NCI-H82 treated with DMSO at 0.1 percent for 48 hours (cell line): ENCODE measurements at regions not wholly inside any gene's neighbourhood (a gene's known extent, or its start where the extent isn't known, plus 50 kb on each side); places are given as distances from the start of the nearest gene placed in this dataset.
"Not testable (repeated sequence)": the region's sequence is repeated elsewhere in the genome, so short reads cannot be mapped to it uniquely, and the experiment has no call there.

Source experiments
- DNase-seq: peaks from one replicate; lab custom pipeline; 2025; ENCODE audit not compliant: unreplicated experiment; lab: John Stamatoyannopoulos, UW

DNA sequence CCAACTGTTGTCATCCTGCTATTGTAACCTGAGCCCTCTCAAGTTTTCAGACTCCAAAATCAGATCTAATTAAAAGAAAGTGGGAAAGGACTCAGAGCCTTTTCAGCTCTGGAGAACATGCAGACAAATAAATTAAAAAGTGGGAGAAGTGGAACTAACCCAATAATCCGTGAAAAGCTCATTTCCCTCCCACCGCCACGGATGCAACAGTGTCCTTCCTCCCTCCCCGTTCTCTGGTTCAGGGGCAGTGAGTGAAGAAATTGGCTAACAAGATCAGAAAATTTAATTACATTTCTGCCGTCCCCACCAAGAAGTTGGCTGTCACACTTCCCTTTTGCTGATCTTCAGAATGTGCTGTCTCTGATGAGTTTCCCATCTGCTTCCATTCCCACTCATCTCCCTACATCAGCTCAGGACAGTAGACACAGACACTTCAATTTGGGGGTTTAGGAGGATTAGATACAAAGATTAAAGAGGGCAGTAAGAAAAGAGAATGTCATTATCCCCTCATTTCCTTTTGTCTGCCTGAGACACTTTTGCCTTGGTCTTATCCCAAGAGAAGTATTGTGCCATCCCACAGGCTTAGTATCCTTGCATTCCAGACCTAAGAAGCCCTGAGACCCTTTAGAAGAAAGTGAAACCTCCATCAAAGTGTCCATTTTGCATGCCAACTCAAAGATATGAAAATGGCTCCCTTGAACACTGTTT is 335.7 kb upstream of the PPP2R3A start:
- peak; percentile 53 for DNase-seq

GRCh38 chr3:135632556-135633065 is 332.9 kb upstream of the PPP2R3A start:
- DNase-seq, result no peak

- peak; percentile 15 for DNase-seq
Measured at GRCh38 chr3:135633078-135633477, 332.4 kb upstream of the PPP2R3A start.

DNA sequence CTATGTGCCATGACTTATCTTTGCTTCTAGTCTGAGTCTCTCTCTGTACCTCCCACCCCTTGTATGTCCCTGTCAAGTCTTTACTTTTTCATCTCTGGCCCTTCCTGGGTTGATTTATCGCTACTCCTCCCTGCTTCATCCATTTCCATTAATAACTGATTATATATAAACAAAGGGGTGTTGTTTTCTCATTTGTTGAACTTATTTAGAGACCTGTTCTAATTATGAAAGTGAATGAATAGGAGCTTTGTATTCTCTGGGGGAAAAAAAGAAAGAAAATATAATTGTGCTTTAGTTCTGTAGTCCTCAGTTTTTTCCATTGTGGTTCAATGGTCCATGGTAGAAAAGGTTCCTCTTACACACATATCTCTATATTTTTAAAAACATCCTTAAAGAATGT is 328.9 kb upstream of the PPP2R3A start:
- DNase-seq, result no peak

GRCh38 chr3:135637013-135637412 is 328.5 kb upstream of the PPP2R3A start:
- no peak for DNase-seq

GRCh38 chr3:135641761-135642160 is 323.8 kb upstream of the PPP2R3A start:
- no peak for DNase-seq

DNA sequence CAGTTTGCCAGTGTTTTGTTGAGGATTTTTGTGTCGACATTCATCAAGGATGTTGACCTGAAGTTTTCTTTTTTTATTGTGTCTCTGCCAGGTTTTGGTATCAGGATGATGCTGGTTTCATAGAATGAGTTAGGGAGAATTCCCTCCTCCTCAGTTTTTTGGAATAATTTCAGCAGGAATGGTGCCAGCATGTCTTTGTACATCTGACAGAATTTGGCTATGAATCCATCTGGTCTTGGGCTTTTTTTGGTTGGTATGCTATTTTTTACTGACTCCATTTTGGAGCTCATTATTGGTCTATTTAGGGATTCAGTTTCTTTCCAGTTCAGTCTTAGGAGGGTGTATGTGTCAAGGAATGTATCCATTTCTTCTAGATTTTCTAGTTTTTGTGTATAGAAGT is 320.0 kb upstream of the PPP2R3A start:
- no peak for DNase-seq

DNA sequence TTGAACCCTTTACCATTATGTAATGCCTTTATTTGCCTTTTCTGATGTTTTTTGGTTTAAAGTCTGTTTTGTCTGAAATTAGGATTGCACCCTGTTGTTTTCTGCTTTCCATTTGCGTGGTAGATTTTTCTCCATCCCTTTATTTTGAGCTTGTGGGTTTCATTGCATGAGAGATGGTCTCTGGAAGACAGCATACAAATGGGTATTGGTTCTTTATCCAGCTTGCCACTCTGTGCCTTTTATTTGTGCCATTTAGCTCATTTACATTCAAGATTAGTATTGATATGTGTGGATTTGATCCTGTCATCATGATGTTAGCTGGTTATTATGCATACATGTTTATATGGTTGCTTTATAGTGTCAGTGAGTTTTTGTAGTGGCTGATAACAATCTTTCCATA is 318.7 kb upstream of the PPP2R3A start:
- no peak for DNase-seq

GRCh38 chr3:135649361-135649760 is 316.2 kb upstream of the PPP2R3A start:
- no peak for DNase-seq

- DNase-seq, result no peak
Measured at GRCh38 chr3:135650309-135650708, 315.2 kb upstream of the PPP2R3A start.

DNA sequence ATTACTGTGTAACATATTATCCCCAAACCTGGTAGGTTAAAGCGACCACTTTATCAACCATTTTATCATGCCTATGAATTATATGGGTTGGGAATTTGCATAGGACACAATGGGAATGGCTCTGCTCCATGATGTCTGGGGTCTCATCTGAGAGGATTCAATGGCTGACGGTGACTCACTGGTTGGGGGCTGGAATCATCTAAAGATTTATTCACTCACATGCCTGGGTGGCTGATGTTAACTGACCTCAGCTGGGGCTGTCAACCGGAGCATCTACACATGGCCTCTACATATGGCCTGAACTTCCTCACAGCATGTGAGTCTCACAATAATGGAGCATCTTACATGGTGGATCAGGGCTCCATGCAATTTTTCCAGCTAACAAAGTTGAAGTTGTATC is 313.1 kb upstream of the PPP2R3A start:
- no peak for DNase-seq

DNA sequence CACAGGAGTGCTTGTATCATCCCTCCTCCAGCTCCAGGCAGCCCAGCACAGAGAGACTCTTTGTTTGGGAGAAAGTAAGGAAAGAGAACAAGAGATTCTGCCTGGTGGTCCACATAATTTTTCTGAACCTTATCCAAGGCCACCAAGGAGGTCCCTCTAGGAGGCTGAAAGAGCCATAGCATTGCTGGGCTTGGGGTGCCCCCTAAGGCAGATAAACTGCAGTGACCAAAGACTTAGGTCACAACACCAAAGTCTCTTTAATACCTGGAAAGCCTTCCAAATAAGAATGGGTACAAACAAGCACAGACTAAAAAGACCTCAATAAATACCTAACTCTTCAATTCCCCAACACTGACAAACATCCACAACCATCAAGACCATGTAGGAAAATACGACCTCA is 310.2 kb upstream of the PPP2R3A start:
- DNase-seq, result no peak

DNA sequence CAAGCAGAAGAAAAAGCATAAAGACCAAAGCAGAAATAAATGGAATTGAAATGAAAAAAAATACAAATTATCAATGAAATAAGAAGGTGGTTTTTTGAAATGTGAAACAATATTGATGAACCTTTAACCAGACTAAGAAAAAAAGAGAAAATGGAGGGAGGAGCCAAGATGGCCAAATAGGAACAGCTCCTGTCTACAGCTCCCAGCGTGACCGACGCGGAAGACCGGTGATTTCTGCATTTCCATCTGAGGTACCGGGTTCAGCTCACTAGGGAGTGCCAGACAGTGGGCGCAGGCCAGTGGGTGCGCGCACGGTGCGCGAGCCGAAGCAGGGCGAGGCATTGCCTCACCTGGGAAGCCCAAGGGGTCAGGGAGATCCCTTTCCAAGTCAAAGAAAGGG is 307.1 kb upstream of the PPP2R3A start:
- DNase-seq, result not testable (repeated sequence)

- no peak for DNase-seq
Measured at GRCh38 chr3:135667061-135667460, 298.5 kb upstream of the PPP2R3A start.

GRCh38 chr3:135674508-135674907 is 291.0 kb upstream of the PPP2R3A start:
- DNase-seq, result no peak

GRCh38 chr3:135678386-135678785 is 287.1 kb upstream of the PPP2R3A start:
- no peak for DNase-seq

- no peak for DNase-seq
Measured at GRCh38 chr3:135688003-135688402, 277.5 kb upstream of the PPP2R3A start.

DNA sequence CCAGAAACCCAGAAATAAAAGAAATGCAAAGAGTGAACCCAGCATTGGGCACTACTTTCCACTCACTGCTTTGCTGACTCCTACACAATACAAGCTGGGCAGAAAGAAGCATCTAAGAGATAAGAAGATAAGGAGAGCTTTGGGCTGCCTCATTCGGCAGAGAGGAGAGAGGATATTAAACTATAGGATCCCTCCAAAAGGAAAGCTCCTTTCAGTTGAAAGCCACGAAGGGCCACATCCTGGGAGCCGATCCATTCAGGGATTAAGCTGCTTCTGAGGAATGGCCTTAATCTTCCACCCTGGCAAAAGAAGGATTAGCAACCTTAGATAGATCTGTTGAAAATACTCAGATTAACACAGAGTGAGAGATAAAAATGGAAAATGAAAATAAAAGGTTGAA is 274.9 kb upstream of the PPP2R3A start:
- peak; percentile 1 for DNase-seq

DNA sequence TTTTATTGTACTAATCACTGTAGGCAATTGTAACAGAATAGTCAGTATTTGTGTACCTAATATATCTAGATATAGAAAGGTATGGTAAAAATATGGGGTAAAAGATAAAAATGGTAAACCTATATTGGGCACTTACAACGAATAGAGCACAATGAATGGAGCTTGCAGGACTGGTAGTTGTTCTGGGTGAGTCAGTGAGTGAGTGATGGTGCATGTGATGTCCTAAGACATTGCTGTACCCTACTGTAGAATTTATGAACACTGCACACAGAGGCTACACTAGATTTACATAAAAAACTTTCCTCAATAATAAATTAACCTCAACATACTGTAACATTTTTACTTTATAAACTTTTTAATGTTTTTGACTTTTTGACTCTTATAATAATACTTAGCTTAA is 274.3 kb upstream of the PPP2R3A start:
- DNase-seq, result no peak

DNA sequence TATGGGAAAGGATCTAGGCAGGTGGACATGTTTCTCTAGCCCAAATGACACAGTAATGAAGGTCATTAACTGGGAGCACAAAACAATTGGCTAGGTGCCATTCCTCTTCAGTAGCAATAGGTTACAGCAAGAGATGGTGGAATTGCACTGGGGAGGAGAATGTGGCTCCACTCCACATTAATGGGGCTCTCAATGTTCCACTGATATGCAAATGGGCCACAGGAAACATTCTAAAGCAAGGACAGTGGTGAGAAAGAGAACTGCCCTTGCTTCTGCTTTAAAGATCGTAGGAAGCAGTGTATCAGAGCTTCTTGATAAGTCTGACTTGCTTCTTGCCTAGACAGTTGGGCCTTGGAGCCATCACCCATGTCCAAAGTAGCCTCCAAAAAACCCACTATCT is 271.4 kb upstream of the PPP2R3A start:
- DNase-seq, result no peak

- no peak for DNase-seq
Measured at GRCh38 chr3:135699741-135700140, 265.8 kb upstream of the PPP2R3A start.

DNA sequence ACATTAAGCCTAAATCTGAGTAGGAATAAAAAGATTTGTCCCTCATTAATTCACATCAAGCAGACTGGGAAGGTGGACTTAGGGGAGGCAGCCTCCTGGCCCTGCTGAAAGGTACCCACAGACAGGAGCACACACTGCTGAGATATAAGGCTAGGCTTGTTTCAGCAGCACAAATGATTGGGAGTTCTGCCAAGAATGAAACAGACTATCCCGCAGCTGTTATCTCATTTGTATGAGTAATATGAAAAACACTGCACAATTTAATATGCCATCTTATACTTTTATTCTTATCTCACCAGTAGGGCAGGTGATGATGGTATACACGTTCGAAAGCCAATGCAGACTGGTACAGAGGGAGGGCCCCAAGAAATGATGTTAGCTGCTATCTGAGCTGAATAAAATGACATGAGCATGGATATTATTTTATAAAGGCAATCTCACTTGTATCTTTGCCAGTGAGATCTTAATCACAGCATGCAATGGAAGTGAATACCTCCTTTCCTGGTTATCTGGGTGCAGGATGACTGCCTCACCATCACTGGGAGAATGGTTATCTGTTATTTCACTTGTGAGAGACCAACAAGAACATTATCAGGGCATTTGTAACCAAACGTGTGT is 258.7 kb upstream of the PPP2R3A start:
- no peak for DNase-seq

- no peak for DNase-seq
Measured at GRCh38 chr3:135719449-135719848, 246.1 kb upstream of the PPP2R3A start.
